ENCODE measurements at regions not wholly inside any gene's neighbourhood (a gene's known extent, or its start where the extent isn't known, plus 50 kb on each side); places are given as distances from the start of the nearest gene placed in this dataset.

GRCh38 chr5:104375345-104375744, 812.8 kb upstream of the NUDT12 start:
- FAIRE-seq (no peak), DNase-seq (ENCODE audit: low read depth, low spot score) (no peak)
- H2AFZ ChIP-seq (ENCODE audit: low read depth, low read length) = no peak overlapping the region
- H3K4me1 ChIP-seq (ENCODE audit: control insufficient read depth, extremely low read depth, insufficient read depth, low read length) = no peaks in the 10 kb centered on the region
- ChIA-PET POLR2A (no interaction called here), CTCF (no interaction called here)
- dilution Hi-C loops (cut with MboI; ENCODE audit: extremely low pct_ligation_motif_present, low sequenced_read_pairs) = no loop called here
- no peak overlapping the region for H3K27ac ChIP-seq (ENCODE audit: insufficient read depth, low read depth, low read length)
- H3K27me3 ChIP-seq (ENCODE audit: control insufficient read depth in 2 of 2, insufficient read depth in 2 of 2, low read length in 2 of 2) = no peaks in the 10 kb centered on the region
- H3K9ac ChIP-seq (replicated peaks; ENCODE audit: extremely low read depth, insufficient read depth, low read length) = no peak overlapping the region
- peaks cover 2% of the 10 kb centered on the region for H3K9me1 ChIP-seq (replicated peaks; ENCODE audit: control insufficient read depth, extremely low read depth, insufficient read depth, low read length)
- no peak overlapping the region for H3K4me2 ChIP-seq (ENCODE audit: insufficient read depth, low read length)
- no TSS peak for BruUV-seq (replicated peaks)
- intact Hi-C loops (cut with micrococcal nuclease) = no loop called here
- TF ChIP-seq CTCF (IDR thresholded peaks at IDR 0.05; ENCODE audit: extremely low read depth in 1 of 2, insufficient read depth in 1 of 2, low read depth in 1 of 2, low read length in 2 of 2) = no peak
- no peaks in the 10 kb centered on the region for H3K79me2 ChIP-seq (ENCODE audit: control insufficient read depth, insufficient read depth, low read length)
- no peaks in the 10 kb centered on the region for H3K9me3 ChIP-seq (replicated peaks; ENCODE audit: control insufficient read depth, insufficient read depth, low read length)
- H3K36me3 ChIP-seq (ENCODE audit: control insufficient read depth in 2 of 2, extremely low read depth in 1 of 2, insufficient read depth in 2 of 2, low read length in 2 of 2) = no peaks in the 10 kb centered on the region
- H3K4me3 ChIP-seq (replicated peaks in 1 of 3; ENCODE audit: insufficient read depth in 1 of 3, low read depth in 1 of 3, low read length in 3 of 3) = no peak overlapping the region
- no peaks in the 10 kb centered on the region for H4K20me1 ChIP-seq (replicated peaks; ENCODE audit: control insufficient read depth, extremely low read depth, insufficient read depth, low read length)

- no peak overlapping the region for H3K4me3 ChIP-seq (replicated peaks in 1 of 3; ENCODE audit: insufficient read depth in 1 of 3, low read depth in 1 of 3, low read length in 3 of 3)
- H3K9me1 ChIP-seq (replicated peaks; ENCODE audit: control insufficient read depth, extremely low read depth, insufficient read depth, low read length) = peaks cover 2% of the 10 kb centered on the region
- intact Hi-C loops (cut with micrococcal nuclease) = no loop called here
- H3K27me3 ChIP-seq (ENCODE audit: control insufficient read depth in 2 of 2, insufficient read depth in 2 of 2, low read length in 2 of 2) = no peaks in the 10 kb centered on the region
- dilution Hi-C loops (cut with MboI; ENCODE audit: extremely low pct_ligation_motif_present, low sequenced_read_pairs) = no loop called here
- FAIRE-seq = peak; percentile 24
- DNase-seq (ENCODE audit: low read depth, low spot score) = no peak
- no peaks in the 10 kb centered on the region for H3K36me3 ChIP-seq (ENCODE audit: control insufficient read depth in 2 of 2, extremely low read depth in 1 of 2, insufficient read depth in 2 of 2, low read length in 2 of 2)
- CTCF ChIA-PET = no interaction called here
- H3K4me1 ChIP-seq (ENCODE audit: control insufficient read depth, extremely low read depth, insufficient read depth, low read length) = no peaks in the 10 kb centered on the region
- no peaks in the 10 kb centered on the region for H3K79me2 ChIP-seq (ENCODE audit: control insufficient read depth, insufficient read depth, low read length)
- H2AFZ ChIP-seq (ENCODE audit: low read depth, low read length) = no peak overlapping the region
- no peaks in the 10 kb centered on the region for H3K9me3 ChIP-seq (replicated peaks; ENCODE audit: control insufficient read depth, insufficient read depth, low read length)
- BruUV-seq (replicated peaks) = no TSS peak
- H3K27ac ChIP-seq (ENCODE audit: insufficient read depth, low read depth, low read length) = no peak overlapping the region
- TF ChIP-seq POLR2A (IDR thresholded peaks at IDR 0.05; ENCODE audit: low read depth, low read length) (no peak), MAX (IDR thresholded peaks at IDR 0.05; ENCODE audit: insufficient read depth, insufficient read length) (no peak), CTCF (IDR thresholded peaks at IDR 0.05; ENCODE audit: extremely low read depth in 1 of 2, insufficient read depth in 1 of 2, low read depth in 1 of 2, low read length in 2 of 2) (no peak), MYC (IDR thresholded peaks at IDR 0.05; ENCODE audit: low read depth, low read length) (no peak), JUN (IDR thresholded peaks at IDR 0.05; ENCODE audit: borderline replicate concordance, insufficient read depth, insufficient read length, low read depth) (no peak), FOS (IDR thresholded peaks at IDR 0.05; ENCODE audit: borderline replicate concordance, insufficient read depth, low read length) (no peak), POLR2AphosphoS5 (IDR thresholded peaks at IDR 0.05; ENCODE audit: insufficient read depth, low read depth, low read length) (no peak), GATA2 (IDR thresholded peaks at IDR 0.05; ENCODE audit: insufficient read depth, insufficient read length, low read depth, low read length) (no peak), EZH2 (IDR thresholded peaks at IDR 0.05; ENCODE audit: borderline replicate concordance, low read depth, low read length, severe bottlenecking) (no peak)
- no peaks in the 10 kb centered on the region for H4K20me1 ChIP-seq (replicated peaks; ENCODE audit: control insufficient read depth, extremely low read depth, insufficient read depth, low read length)
- POLR2A ChIA-PET = no interaction called here
- no peak overlapping the region for H3K9ac ChIP-seq (replicated peaks; ENCODE audit: extremely low read depth, insufficient read depth, low read length)
- no peak overlapping the region for H3K4me2 ChIP-seq (ENCODE audit: insufficient read depth, low read length)
These were observed 810.2 kb upstream of the NUDT12 start for GRCh38 chr5:104372796-104373195.

Measured in endothelial cell of umbilical vein (primary cell).